ENCODE measurements at regions not wholly inside any gene's neighbourhood (a gene's known extent, or its start where the extent isn't known, plus 50 kb on each side); places are given as distances from the start of the nearest gene placed in this dataset.
"Not testable (repeated sequence)": the region's sequence is repeated elsewhere in the genome, so short reads cannot be mapped to it uniquely, and the experiment has no call there.

DNA sequence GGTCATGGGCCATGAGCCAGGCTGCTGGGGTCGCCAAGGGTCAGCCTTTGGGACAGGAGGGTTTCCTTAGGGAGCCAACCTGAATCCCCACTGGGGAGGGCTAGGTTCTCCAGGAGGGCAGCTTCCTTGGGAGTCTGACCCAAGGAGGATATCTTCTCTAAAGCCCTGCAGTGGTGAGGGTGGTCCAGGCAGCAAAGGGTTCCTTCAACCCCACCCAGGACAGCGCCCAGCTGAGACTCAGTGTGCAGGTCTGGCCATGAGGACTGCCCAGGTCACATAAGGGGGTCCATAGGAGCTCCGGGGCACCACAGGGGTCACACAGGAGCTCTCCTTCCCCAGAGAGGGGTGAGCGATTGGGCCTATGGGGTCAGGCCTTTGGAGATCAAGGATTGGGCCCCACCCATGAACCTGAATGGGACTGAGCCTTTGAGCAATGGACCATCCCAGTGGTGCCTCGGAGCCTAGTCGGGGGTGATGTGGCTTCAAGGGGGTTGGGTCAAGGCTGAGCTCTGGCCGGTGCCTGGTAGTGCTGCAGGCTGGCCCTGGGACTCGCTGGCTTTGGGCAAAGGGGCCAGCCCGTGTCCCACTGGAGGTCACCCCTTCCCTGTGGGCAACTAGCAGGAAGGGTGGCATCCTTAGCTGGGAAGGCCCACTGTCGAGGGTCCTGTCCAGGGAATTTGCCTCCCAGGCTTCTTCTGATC lies 216.5 kb downstream of the SNRPN start:
- peak; percentile 4 for DNase-seq

DNA sequence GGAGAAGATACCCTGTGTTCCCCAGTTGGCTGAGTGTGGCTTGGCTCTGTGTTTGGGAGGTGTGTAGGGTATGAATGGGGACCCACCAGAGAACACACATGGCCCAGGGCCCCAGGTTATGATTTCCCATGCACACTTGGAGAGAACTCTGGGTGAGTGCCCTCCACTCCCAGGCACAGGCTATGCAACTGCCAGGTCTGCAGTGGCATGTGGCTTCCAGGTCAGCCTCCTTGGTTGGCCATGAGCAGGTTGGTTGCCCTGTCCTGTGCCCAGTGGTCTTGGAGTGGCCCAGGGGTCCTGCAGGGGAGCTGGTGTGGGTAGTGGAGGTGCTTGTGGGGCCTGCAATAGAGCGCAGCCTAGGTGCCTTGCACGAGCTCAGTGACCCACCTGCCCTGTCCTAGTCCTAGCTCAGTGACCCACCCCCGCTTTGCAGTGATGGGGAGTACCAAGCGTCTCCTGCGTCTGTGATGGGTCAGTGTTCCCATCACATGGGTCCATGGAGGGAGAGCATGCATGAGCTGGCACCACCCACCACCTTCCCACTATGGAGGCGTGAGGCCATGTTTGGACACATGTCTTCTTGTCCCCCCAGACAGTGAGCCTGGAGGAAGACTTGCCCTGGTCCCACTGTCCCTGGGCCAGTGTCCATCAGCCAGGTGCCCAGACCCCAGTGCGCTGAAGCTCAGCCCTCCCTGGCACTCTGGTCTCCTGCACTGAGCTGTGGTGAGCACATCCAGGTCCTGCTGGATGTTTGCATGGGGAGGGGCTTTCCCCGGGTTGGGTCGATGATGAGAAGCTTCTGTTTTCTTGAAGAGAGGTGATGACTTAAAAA lies 217.3 kb downstream of the SNRPN start:
- DNase-seq = peak; percentile 8

DNA sequence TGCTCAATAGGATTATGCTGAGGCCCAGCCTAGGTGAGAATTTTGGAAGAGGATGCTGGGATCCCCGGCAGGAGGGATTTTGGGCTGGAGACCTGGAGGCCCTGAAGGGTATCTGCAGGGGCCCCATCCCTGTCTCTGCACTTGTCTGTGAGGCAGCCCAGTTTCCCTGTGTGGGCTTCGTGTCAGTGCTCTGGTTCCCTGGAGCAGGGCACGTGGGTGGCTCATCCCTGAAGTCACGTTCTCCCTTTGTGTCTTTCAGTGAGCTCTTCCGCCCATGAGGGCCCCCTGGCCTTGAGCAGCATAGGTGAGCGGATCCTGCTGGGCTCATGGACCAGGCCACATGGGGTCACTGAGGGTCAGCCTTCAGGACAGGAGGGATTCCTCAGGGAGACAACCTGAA lies 217.9 kb downstream of the SNRPN start:
- peak; percentile 8 for DNase-seq

DNA sequence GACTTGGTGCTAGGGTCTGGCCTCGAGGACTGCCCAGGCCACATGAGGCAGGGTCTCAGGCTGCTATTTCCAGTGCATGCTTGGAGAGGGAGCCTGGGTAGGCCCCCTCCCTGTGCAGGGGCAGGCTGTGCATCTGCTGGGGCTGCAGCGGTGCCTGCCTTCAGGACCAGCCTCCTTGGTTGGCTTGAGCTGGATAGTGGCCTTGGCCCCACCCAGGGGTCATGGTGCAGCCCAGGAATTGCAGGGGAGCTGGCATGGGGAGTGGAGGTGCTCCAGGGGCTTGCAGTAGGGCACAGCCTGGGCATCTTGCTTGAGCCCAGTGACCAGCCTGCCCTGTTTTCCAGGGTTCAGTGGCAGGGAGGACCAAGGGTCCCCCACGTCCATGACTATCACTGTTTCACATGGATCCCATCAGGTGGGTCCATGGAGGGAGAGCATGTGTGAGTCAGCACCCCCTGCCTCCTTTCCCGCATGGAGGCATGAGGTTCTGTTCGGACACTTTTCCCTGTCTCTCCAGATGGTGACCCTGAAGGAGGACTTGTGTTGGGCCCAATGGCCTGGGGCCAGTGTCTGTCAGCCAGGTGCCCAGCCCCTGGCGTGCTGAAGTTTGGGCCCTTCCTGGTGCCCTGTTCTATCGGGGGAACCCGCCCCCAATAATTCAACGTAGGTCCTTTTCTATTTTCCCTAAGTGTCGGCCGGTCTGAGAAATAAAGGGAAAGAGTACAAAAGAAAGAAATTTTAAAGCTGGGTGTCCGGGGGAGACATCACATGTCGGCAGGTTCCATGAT lies 218.6 kb downstream of the SNRPN start:
- no peak for DNase-seq

DNA sequence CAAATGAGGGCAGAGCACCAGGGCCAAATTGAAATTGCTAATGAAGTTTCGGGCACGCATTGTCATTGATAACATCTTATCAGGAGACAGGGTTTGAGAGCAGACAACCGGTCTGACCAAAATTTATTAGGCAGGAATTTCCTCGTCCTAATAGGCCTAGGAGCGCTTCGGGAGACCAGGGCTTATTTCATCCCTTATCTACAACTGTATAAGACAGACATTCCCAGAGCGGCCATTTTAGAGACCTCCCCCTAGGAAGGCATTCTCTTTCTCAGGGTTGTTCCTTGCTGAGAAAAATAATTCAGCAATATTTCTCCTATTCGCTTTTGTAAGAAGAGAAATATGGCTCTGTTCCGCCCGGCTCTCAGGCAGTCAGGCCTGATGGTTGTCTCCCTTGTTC lies 219.4 kb downstream of the SNRPN start:
- DNase-seq = not testable (repeated sequence)

DNA sequence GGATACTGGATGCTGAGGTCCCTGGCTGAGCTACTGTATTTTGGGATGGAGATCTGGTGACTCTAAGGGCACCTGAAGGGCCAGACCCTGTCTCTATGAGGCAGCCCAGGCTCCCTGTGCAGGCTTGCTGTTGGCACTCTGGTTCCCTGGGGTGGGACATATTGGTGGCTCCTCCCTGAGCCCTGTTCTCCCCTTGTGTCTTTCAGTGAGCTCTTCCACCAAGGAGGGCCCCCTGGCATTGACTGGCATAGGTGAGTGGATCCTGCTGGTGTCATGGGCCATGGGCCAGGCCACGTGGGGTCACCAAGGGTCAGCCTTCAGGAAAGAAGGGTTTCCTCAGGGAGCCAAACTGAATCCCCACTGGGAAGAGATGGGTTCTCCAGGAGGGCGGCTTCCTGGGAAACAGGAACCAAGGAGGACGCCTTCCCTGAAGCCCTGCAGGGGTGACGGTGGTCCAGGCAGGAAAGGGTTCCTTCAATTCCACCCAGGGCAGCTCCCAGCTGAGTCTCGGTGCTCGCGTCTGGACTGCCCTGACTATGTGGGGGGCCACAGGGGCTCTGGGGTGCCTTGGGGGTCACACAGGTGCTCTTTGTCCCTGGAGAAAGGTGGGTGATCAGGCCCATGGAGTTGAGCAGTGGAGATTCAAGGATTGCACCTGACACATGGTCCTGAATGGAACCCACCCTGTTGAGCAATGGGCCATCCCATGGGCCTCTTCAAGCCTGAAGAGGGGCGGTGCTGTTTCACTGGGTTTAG lies 220.4 kb downstream of the SNRPN start:
- peak; percentile 6 for DNase-seq

DNA sequence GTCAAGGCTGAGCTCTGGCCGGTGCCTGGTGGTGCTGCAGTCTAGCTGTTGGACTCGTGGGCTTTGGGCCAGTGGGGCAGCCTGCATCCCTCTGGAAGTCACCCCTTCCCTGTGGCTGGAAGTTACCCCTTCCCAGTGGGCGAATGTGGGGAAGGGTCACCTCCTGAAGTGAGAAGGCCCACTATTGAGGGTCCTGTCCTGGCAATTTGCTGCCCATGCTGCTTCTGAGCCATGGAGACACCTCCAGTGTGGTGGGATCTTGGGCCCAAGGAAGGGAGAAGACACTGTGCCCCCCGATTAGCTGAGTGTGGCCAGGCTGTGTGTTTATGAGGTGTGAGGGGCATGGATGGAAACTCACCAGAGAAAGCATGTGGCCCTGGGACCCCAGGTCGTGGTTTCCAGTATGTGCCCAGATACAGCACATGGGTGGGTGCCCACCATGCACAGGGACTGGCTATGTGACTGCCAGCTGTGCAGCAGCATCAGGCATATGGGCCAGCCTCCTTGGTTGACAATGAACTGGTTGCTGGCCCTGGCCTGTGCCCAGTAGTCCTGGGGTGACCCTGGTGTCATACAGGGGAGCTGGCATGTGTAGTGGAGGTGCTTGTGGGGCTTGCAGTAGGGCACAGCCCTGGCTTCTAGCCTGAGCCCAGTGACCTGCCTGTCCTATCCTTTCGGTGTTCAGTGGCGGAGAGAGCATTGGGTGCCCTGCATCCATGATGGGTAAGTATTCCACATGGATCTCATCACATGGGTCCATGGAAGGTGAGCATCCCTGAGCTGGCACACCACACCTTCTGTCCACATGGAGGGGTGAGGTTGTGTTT lies 221.2 kb downstream of the SNRPN start:
- DNase-seq = peak; percentile 3

DNA sequence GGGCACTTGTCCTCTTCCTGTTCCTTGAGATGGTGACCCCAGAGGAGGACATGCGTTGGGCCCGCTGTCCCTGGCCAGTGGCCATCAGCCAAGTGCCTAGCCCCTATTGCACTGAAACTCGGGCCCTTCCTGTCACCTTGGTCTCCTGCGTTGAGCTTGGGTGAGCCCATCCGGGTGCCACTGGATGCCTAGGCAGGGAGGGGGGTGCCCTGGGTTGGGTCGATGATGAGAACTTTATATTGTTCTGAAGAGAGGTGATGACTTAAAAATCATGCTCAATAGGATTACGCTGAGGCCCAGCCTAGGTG lies 221.8 kb downstream of the SNRPN start:
- peak; percentile 8 for DNase-seq

DNA sequence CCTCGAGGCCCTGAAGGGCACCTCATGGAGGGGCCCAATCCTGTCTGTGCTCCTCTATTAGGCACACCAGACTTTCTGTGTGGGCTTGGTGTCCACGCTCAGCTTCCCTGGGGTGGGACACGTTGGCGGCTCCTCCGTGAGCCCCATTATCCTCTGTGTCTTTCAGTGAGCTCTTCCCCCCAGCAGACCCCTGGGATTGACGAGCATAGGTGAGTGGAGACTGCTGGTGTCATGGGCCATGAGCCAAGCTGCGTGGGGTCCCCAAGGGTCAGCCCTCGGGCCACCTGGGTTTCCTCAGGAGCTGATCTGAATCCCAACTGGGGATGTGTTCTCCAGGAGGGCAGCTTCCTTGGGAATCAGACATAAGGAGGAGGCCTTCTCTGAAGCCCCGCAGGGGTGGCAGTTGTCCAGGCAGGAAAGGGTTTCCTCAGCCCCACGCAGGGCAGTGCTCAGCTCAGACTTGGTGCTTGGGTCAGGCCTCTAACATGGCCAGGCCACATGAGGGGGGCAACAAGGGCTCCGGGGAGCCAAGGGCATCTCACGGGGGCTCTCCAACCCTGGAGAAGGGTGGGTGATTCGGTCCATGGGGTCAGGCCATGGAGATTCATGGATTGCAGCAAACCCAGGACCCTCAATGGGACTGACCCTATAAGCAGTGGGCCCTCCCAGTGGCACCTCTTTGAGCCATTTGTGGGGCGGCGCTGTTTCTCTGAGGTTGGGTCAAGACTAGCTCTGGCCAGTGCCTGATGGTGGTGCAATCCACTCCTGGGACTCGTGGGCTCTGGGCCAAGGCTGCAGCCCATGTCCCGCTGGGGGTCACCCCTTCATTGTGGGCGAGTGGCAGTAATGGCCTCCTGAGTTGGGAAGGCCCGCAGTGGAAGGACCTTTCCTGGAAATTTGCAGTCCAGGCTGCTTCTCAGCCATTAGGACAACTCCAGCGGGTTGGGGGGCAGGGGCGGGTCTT lies 222.5 kb downstream of the SNRPN start:
- DNase-seq = peak; percentile 9

DNA sequence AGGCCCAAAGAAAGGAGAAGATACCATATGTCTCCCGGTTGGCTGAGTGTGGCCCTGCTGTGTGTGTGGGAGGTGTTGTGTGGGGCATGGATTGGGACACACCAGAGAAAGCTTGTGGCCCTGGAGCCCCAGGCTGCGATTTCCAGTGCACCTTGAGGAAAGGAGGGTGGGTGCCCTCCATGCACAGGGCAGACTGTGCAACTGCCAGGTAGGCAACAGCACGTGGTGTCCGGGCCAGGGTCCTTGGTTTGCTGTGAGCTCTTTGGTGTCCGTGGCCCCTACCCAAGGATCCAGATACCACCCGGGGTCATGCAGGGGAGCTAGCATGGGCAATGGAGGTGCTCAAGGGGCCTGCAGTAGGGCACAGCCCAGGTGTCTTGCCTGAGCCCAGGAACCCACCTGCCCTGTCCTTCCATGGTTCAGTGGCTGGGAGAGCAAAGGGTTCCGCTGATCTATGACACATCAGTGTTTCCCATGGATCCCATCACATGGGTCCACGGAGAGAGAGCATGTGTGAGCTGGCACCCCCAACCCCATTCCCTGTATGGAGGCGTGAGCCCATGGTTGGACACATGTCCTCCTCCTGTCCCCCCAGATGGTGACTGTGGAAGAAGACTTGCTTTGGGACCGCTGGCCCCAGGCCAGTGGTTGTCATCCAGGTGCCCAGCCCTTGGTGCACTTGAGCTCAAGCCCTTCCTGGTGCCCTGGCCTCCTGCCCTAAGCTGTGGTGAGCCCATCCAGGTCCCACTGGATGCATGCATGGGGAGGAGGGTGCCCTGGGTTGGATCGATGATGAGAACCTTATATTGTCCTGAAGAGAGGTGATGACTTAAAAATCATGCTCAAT lies 223.4 kb downstream of the SNRPN start:
- DNase-seq = no peak

DNA sequence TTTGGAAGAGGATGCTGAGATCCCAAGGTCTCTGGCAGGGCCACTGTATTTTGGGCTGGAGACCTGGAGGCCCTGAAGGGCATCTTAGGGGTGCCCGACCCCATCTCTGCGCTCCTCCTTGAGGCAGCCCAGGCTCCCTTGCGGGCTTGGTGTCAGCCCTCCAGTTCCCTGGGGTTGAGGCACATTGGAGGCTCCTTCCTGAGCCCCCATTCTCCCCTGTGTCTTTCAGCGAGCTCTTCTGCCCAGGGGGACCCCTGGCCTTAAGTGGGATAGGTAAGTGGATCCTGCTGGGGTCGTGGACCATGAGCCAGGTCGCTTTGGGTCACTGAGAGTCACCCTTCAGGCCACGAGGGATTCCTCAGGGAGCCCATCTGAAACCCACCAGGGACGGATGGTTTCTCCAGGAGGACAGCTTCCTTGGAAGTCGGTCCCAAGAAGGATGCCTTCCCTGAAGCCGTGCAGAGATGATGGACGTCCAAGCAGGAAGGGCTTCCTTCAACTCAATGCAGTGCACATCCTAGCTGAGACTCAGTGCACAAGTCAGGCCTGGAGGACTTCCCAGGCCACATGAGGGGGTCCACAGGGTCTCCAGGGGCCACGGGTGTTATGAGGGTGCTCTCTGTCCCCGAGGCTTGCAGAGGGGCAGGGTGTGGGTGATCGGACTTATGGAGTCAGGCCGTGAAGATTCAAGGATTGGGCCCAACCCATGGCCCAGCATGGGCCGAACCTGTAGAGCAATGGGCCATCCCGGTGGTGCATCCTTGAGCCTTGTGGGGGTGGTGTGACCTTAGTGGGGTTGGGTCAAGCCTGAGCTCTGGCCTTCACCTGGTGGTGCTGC lies 224.3 kb downstream of the SNRPN start:
- DNase-seq = peak; percentile 9

DNA sequence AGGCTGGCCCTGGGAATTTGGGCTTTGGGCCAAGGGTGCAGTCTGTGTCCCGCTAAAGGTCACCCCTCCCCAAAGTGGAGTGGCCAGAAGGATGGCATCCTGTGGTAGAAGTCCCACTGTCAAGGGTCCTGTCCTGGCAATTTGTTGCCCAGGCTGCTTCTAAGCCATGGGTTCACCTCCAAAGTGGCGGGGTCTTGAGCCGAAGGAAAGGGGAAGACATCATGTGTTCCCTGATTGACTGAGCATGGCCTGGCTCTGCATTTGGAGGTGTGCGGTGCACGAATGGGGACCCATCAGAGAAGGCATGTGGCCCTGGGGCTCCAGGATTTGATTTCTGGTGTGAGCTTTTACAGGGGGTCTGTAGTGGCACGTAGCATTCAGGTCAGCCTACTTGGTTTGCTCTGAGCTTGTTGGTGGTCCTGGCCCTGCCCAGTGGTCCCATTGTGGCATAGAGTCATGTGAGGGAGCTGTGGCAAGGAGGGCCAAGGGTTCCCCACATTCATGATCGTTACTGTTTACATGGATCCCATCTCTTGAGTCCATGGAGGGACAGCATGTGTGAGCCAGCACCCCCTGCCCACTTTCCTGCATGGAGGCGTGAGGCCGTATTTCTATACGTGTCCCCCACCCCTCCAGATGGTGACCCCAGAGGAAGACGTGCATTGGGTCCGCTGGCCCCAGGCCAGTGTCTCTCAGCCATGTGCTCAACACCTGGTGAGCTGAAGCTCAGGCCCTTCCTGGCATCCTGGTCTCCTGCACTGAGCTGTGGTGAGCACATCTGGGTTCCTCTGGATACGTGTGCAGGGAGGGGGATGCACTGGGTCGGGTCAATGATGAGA lies 225.1 kb downstream of the SNRPN start:
- peak; percentile 11 for DNase-seq

DNA sequence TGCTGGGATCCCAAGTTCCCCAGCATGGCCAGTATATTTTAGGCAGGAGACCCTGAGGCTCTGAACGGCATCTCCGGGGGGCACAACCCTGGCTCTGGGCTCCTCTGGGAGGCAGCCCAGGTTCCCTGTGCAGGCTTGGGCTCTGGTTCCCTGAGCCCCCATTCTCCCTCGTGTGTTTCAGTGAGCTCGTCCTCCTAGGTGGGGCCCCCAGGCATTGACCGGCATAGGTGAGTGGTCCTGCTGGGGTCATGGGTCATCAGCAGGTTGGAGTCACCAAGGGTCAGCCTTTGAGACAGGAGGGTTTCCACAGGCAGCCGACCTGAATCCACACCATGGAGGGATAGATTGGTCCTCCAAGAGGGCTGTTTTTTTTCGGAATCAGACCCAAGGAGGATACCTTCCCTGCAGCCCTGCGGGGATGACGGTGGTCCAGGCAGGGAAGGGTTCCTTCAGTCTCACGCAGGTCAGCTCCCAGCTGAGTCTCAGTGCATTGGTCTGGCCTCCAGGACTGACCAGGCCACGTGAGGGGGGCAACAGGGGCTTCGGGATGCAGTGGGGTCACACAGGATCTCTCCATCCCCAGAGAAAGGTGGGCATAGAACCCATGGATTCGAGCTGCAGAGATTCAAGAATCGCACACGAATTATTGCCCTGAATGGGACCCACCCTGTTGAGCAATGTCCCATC lies 226.0 kb downstream of the SNRPN start:
- DNase-seq = peak; percentile 7

DNA sequence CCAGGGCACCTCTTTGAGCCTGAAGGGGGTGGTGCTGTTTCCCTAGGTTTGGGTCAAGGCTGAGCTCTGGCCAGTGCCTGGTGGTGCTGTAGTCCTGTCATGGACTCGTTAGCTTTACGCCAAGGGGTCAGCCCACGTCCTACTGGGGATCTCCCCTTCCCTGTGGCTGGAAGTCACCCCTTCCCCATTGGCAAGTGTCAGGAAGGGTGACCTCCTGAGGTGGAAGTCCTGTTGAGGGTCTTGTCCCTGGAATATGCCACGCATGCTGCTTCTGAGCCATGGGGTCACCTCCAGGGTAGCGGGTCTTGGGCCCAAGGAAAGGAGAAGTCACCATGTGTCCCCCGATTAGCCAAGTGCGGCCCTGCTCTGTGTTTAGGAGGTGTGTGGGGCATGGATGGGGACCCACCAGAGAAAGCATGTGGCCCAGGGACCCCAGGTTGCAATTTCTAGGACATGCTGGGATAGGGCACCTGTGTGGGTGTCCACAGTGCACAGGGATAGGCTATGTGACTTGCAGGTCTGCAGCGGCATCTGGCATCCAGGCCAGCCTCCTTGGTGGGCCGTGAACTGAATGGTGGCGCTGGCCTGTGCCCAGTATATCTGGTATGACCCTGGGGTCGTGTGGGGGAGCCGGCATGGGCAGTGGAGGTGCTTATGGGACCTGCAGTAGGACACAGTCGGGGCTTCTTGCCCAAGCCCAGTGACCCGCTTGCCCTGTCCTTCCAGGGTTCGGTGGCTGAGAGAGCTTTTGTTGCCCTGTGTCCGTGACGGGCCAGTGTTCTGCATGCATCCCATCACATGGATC lies 226.7 kb downstream of the SNRPN start:
- DNase-seq = peak; percentile 4

DNA sequence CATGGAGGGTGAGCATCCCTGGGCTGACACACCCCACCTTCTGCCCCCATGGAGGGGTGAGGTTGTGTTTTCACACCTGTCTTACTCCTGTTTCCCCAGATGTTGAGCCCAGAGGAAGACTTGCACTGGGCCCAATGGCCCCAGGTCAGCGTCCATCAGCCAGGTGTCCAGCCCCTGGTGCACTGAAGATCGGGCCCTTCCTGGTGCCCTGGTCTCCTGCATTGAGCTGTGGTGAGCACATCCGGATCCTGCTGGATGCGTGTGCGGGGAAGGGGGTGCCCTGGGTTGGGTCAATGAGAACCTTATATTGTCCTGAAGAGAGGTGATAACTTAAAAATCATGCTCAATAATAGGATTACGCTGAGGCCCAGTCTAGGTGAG lies 227.3 kb downstream of the SNRPN start:
- DNase-seq = no peak

DNA sequence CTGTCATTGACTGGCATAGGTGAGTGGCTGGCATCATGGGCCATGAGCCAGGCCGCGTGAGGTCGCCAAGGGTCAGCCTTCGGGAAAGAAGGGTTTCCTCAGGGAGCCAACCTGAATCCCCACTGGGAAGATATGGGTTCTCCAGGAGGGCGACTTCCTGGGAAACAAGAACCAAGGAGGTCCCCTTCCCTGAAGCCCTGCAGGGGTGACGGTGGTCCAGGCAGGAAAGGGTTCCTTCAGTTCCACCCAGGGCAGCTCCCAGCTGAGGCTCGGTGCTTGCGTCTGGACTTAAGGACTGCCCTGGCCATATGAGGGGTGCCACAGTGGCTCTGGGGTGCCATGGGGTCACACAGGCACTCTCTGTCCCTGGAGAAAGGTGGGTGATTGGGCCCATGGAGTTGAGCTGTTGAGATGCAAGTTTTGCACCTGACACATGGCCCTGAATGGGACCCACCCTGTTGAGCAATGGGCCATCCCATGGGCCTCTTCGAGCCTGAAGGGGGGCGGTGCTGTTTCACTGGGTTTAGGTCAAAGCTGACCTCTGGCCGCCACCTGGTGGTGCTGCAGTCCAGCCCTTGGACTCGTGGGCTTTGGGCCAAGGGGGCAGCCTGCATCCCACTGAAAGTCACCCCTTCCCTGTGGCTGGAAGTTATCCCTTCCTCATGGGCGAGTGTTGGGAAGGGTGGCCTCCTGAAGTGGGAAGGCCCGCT lies 228.1 kb downstream of the SNRPN start:
- peak; percentile 4 for DNase-seq
